IPS-20b (cell line): ENCODE measurements at regions not wholly inside any gene's neighbourhood (a gene's known extent, or its start where the extent isn't known, plus 50 kb on each side); places are given as distances from the start of the nearest gene placed in this dataset.
"Not testable (repeated sequence)": the region's sequence is repeated elsewhere in the genome, so short reads cannot be mapped to it uniquely, and the experiment has no call there.

ENCODE experiments used
- H3K27ac ChIP-seq: one replicate; pipeline ENCODE4 v1.5.1; 2013; ENCODE audit warnings: low read length
- H3K27me3 ChIP-seq: 2 replicates; pipeline ENCODE4 v1.6.1; 2013; ENCODE audit warnings: mild to moderate bottlenecking, low read length, inconsistent platforms; ENCODE audit not compliant: insufficient read depth
- H3K36me3 ChIP-seq: 2 replicates; pipeline ENCODE4 v1.6.1; 2013; ENCODE audit warnings: low read depth, mild to moderate bottlenecking, inconsistent platforms, low read length, moderate library complexity; ENCODE audit not compliant: insufficient read depth
- H3K4me1 ChIP-seq: 2 replicates; pipeline ENCODE4 v1.6.1; 2013; ENCODE audit warnings: mild to moderate bottlenecking, control low read depth, inconsistent platforms, low read length, moderate library complexity; ENCODE audit not compliant: insufficient read depth
- H3K4me3 ChIP-seq: 2 replicates; pipeline ENCODE4 v1.5.1; 2013; ENCODE audit warnings: mild to moderate bottlenecking, low read length, inconsistent platforms
- H3K9ac ChIP-seq: 2 replicates; pipeline ENCODE4 v1.6.1; 2013; ENCODE audit warnings: low read depth, mild to moderate bottlenecking, inconsistent platforms, low read length, moderate library complexity
- H3K9me3 ChIP-seq: 2 replicates; pipeline ENCODE4 v1.6.1; 2013; ENCODE audit warnings: mild to moderate bottlenecking, low read depth, low read length, inconsistent platforms; ENCODE audit not compliant: insufficient read depth

DNA sequence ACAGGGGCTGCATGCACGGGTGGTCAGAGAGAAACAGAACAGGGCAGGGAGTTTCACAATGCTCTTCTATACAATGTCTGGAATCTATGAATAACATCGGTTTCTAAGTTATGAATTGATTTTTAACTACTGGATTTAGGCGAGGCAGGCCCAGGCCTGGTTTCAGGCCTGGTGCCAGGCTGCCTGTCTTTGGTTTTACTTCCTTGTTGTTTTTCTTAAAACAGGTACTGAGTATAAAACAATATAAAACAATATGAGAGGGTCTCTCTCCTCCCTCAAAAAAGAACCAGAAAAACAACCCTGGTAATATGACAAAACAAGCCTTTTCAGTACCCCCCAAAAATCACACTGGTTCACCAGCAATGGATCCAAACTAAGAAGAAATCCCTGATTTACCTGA lies 196.1 kb upstream of the ANXA10 start:
- not testable (repeated sequence) for H3K4me1 ChIP-seq, H3K4me3 ChIP-seq, H3K27ac ChIP-seq, H3K9ac ChIP-seq, H3K9me3 ChIP-seq, H3K27me3 ChIP-seq, H3K36me3 ChIP-seq

DNA sequence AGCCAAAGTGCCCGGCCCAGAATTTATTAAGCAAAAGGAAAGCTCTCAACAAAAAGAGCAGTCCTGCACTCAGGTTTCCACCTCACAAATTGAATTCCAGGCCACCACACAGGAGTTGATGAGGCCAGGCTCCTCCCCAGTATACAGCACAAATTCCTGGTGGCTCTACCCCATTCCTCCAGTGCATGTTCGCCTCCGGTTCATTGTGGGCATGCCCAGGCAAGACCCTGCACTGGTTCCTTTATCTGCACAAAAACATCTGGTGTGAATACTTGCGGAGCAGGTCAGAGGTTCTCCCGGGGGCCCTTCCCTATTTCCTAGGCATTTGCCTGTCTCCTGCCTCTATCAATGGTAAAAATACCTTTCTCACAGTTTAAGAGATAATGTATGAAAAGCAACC lies 195.2 kb upstream of the ANXA10 start:
- H3K36me3 ChIP-seq = no peaks in the 10 kb centered on the region
- H3K27ac ChIP-seq = no peak overlapping the region
- no peak overlapping the region for H3K4me3 ChIP-seq
- H3K9ac ChIP-seq = peak overlapping the region; percentile 41
- H3K4me1 ChIP-seq = no peaks in the 10 kb centered on the region; the same call in none of the 2 replicates
- no peaks in the 10 kb centered on the region for H3K27me3 ChIP-seq
- no peaks in the 10 kb centered on the region for H3K9me3 ChIP-seq

DNA sequence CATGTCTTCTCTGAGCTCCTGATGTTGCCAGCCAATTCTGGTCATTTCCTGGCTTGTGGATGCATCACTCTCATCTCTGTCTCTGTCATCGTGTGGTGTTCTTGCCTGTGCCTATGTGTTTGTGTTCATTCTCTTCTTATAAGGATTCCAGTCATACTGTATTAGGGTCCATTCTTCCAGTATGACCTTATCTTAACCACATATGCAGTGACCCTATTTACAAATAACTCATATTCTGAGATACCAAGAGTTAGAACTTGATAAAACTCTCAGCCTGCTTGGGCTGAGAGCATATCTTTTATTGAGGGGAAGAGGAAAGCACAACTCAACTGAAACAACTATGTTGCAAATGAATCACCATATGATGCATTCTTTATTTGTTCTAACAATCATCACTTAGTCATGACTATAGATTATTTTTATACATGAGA lies 189.0 kb upstream of the ANXA10 start:
- no peak overlapping the region for H3K27ac ChIP-seq
- H3K4me3 ChIP-seq = no peak overlapping the region

DNA sequence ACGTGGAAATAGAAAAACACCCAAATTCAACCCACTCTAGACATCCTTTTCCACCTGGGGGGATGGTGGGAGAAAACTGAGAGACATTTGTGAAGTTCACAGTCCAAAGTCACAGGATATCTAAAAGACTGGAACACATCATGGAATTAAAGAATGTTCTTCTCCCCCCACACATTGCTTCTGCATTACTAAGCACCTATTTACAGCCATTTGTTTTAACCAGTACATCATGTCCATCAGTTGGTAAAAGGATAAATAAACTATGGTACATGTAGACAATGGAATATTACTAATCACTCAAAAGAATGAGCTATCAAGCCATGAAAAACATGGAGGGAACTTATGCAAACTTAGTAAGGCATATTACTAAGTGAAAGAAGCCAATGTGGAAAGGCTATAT lies 185.5 kb upstream of the ANXA10 start:
- H3K4me3 ChIP-seq = no peak overlapping the region
- H3K9ac ChIP-seq = no peak overlapping the region
- H3K27ac ChIP-seq = no peak overlapping the region
- no peaks in the 10 kb centered on the region for H3K27me3 ChIP-seq
- H3K9me3 ChIP-seq = peaks cover 4% of the 10 kb centered on the region; the same call in 1 of the 2 replicates
- H3K4me1 ChIP-seq = no peaks in the 10 kb centered on the region
- no peaks in the 10 kb centered on the region for H3K36me3 ChIP-seq

More for the DNA sequence above, 189.0 kb upstream of the ANXA10 start:
- no peak overlapping the region for H3K9ac ChIP-seq
- peaks cover 4% of the 10 kb centered on the region; the same call in 1 of the 2 replicates for H3K9me3 ChIP-seq
- no peaks in the 10 kb centered on the region for H3K4me1 ChIP-seq
- H3K27me3 ChIP-seq = no peaks in the 10 kb centered on the region
- H3K36me3 ChIP-seq = no peaks in the 10 kb centered on the region

DNA sequence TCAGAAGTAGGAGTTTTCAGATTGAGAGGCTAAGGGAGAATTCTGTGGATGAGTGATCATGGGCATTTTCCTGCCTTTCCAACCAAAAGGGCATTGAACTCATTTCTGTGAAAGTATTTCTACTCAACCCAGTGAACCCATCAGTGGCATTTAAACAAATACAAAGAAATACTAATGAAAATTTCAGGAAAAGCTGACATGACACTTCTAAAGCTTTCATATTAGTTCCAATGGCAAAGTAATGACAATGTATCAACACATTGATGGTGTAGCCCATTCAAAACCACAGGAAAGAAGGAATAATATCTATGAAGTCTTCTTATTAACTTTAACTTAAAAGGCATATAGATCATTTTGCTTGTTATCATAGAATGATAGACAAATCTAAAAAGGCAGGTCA lies 183.5 kb upstream of the ANXA10 start:
- H3K4me3 ChIP-seq = no peak overlapping the region
- H3K27me3 ChIP-seq = no peaks in the 10 kb centered on the region
- H3K9ac ChIP-seq = no peak overlapping the region
- H3K27ac ChIP-seq = no peak overlapping the region
- H3K36me3 ChIP-seq = no peaks in the 10 kb centered on the region
- no peaks in the 10 kb centered on the region for H3K4me1 ChIP-seq
- H3K9me3 ChIP-seq = peaks cover 4% of the 10 kb centered on the region; the same call in 1 of the 2 replicates

DNA sequence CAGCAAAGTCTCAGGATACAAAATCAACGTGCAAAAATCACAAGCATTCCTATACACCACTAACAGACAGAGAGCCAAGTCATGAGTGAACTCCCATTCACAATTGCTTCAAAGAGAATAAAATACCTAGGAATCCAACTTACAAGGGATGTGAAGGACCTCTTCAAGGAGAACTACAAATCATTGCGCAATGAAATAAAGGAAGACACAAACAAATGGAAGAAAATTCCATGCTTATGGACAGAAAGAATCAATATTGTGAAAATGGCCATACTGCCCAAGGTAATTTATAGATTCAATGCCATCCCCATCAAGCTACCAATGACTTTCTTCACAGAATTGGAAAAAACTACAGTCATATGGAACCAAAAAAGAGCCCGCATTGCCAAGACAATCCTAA lies 179.8 kb upstream of the ANXA10 start:
- not testable (repeated sequence) for H3K4me1 ChIP-seq, H3K36me3 ChIP-seq, H3K27me3 ChIP-seq, H3K27ac ChIP-seq, H3K4me3 ChIP-seq, H3K9me3 ChIP-seq, H3K9ac ChIP-seq

DNA sequence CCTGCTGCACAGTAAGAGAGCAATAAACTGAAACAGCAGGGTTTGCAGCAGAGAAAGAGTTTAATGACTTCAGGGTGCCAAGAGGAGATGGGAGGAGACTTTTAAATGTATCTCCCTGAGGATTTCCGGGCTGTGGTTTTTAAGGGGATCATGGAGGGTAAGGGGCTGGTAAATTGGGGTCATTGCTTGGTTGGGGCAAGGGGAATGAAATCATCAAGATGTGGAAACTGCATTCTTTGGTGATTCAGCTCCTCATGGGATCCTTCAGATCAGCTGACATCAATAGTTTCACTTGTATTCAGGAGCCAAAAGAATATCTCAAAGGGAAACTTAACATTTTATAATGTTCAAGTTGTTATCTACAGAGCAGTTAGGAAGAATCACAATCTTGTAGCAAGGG lies 174.3 kb upstream of the ANXA10 start:
- H3K4me1 ChIP-seq = no peaks in the 10 kb centered on the region
- no peak overlapping the region for H3K27ac ChIP-seq
- no peaks in the 10 kb centered on the region for H3K36me3 ChIP-seq
- no peak overlapping the region for H3K9ac ChIP-seq
- H3K9me3 ChIP-seq = no peaks in the 10 kb centered on the region; the same call in 1 of the 2 replicates
- H3K27me3 ChIP-seq = no peaks in the 10 kb centered on the region
- no peak overlapping the region for H3K4me3 ChIP-seq

DNA sequence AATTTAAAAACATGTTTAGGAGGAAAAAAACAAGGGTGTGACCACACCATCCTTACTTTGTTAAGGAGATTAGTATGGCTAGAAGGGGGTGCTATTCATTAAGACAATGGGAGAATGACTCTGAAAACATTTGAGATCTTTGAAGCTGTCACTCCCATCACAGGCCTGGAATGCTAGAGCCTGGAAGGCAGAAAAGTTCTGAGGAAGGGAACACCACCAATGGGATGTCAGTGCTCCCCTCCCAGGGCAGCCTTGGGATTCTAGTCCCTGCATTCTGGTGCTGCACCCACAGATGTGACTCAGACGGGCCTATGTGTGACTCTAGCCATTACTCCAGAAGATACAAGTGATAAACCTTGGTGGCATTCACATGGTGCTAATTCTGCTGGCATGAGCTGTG lies 162.2 kb upstream of the ANXA10 start:
- H3K36me3 ChIP-seq = no peaks in the 10 kb centered on the region

DNA sequence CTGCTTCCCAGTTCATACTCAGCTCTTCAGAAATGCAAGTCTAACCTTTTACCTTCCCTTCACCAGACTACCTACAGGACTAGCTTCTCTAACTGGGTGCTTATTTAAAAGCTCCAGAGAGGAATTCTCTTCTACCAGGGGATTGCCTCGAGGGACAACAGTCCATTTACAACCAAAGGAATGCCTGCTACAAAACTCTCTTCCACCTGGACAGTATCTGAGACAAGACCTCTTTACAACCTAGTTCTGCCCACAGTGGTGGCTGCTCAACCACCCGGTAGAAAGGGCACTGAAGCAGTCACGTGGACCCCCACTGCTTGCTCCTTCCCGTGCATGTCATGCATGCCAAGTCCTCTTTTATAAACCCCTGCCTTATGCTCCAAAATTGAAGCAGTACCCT lies 158.1 kb upstream of the ANXA10 start:
- H3K4me1 ChIP-seq = peaks cover 20% of the 10 kb centered on the region
- H3K27me3 ChIP-seq = no peaks in the 10 kb centered on the region
- no peak overlapping the region for H3K27ac ChIP-seq
- H3K9me3 ChIP-seq = no peaks in the 10 kb centered on the region
- no peak overlapping the region for H3K9ac ChIP-seq
- no peak overlapping the region for H3K4me3 ChIP-seq
- no peaks in the 10 kb centered on the region for H3K36me3 ChIP-seq

More for the DNA sequence above, 162.2 kb upstream of the ANXA10 start:
- Histone ChIP-seq H3K9ac (no peak overlapping the region), H3K4me3 (no peak overlapping the region), H3K27me3 (no peaks in the 10 kb centered on the region), H3K9me3 (no peaks in the 10 kb centered on the region), H3K27ac (no peak overlapping the region), H3K4me1 (peaks cover 24% of the 10 kb centered on the region)

DNA sequence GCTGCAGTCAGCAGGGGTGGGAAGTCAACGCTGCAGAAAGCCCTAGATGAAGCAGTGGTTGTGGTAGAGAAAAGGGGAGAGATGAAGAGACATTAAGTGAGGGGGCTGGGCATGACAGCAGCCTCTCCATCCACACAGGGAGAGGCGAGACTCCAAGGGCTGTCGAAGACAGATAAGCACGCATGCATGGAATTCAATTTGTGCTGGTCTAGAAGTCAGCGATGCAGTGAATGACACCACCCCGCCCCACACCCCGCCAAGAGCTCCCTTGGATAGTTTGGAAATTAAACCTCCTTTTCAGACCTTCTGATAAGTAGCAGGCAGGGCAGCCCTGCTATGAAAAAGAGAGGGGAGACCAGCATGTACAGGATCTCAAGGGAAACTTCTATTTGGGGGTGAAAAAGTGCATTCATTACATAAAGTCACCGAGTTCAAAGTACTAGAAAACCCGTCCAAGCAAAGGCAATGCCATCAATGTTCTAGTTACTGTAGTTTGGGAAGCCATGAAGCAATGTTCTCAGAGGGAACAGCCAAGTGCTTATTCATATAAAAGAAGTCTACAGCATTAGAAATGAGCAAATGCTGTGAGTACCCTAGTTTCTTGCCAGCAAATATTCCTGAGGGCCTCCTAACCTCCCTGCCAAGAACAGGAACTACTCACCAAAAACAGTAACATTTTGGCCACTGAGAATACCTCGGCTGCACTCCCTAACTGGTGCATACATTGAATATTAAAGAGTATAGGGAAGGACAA lies 152.3 kb upstream of the ANXA10 start:
- no peak overlapping the region for H3K9ac ChIP-seq
- H3K27ac ChIP-seq = no peak overlapping the region
- H3K36me3 ChIP-seq = no peaks in the 10 kb centered on the region
- H3K9me3 ChIP-seq = no peaks in the 10 kb centered on the region
- no peak overlapping the region for H3K4me3 ChIP-seq
- peaks cover 4% of the 10 kb centered on the region; the same call in 1 of the 2 replicates for H3K4me1 ChIP-seq
- H3K27me3 ChIP-seq = no peaks in the 10 kb centered on the region

DNA sequence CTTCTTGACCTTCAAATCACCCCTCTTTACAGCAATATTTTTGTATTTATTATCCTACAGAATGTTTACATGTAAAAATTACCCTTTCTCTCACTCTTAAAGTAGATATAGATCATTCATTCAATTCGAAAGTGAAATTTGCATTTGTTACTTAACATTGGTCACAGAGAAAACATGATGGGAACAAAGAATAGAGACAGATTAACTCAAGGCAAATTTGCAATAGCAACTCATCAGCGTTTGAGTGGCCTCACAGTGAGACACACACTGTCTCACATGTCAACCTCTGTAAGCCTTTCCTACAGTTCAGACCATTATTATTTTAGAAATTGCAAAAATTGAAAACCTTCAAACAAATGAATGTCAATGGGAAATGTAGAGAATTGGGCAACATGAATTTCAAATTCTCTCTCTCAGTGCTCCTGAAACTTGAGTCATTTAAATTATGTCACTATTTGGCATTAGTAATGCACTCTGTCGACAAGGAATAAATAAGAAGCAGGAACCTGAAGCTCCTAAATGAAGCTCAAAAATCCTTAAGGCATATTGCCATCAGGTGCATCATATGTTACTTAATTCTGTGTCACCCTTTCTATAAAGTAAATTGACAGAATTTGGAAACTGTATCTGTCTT lies 148.3 kb upstream of the ANXA10 start:
- no peak overlapping the region for H3K27ac ChIP-seq

DNA sequence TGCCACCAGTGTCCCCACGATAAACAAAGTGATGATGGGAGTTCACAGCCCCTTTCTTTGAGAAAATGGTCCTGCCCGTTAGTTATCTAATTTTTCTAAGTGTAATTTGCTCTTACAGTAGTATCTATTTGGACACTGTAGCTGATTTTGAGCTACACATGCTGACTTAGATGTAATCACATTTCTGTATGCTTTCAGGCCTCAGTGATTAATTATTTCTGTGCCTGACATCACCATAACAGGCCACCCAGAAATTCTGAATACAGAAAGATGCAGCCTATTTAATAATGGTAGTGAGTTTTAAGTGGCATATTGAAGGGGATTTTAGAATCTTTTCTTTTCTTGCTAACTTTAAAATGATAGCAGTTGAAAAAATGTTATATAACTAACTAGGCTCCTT lies 147.6 kb upstream of the ANXA10 start:
- Histone ChIP-seq H3K27ac (no peak overlapping the region), H3K27me3 (no peaks in the 10 kb centered on the region), H3K9me3 (no peaks in the 10 kb centered on the region), H3K36me3 (no peaks in the 10 kb centered on the region), H3K4me1 (peaks cover 4% of the 10 kb centered on the region; the same call in 1 of the 2 replicates), H3K9ac (no peak overlapping the region), H3K4me3 (no peak overlapping the region)

More for the DNA sequence above, 148.3 kb upstream of the ANXA10 start:
- no peaks in the 10 kb centered on the region for H3K9me3 ChIP-seq
- no peak overlapping the region for H3K9ac ChIP-seq
- H3K4me1 ChIP-seq = peaks cover 4% of the 10 kb centered on the region; the same call in 1 of the 2 replicates
- H3K4me3 ChIP-seq = no peak overlapping the region
- H3K36me3 ChIP-seq = no peaks in the 10 kb centered on the region
- H3K27me3 ChIP-seq = no peaks in the 10 kb centered on the region
